T-helper 1 cell (primary cell): ENCODE measurements at regions not wholly inside any gene's neighbourhood (a gene's known extent, or its start where the extent isn't known, plus 50 kb on each side); places are given as distances from the start of the nearest gene placed in this dataset.
"Not testable (repeated sequence)": the region's sequence is repeated elsewhere in the genome, so short reads cannot be mapped to it uniquely, and the experiment has no call there.

Experiments used
- DNase-seq, 5 donors: peaks; one replicate each; pipeline ENCODE4 v3.0.0-alpha.2; 2012 to 2020

GRCh38 chr14:27270716-27271115 lies 672.9 kb upstream of the NOVA1 start:
- no peak for DNase-seq

GRCh38 chr14:27278341-27278740 lies 680.5 kb upstream of the NOVA1 start:
- no peak for DNase-seq

GRCh38 chr14:27305441-27305945 lies 707.7 kb upstream of the NOVA1 start:
- no peak for DNase-seq

- DNase-seq: not testable (repeated sequence)
Observed at GRCh38 chr14:27312730-27313129, 714.9 kb upstream of the NOVA1 start.

GRCh38 chr14:27314231-27314630 lies 716.4 kb upstream of the NOVA1 start:
- no peak for DNase-seq

GRCh38 chr14:27315477-27315876 lies 717.6 kb upstream of the NOVA1 start:
- no peak for DNase-seq

- DNase-seq: no peak
Observed at GRCh38 chr14:27315947-27316346, 718.1 kb upstream of the NOVA1 start.

- DNase-seq: no peak
Observed at GRCh38 chr14:27318774-27319420, 721.1 kb upstream of the NOVA1 start.

- no peak for DNase-seq
Observed at GRCh38 chr14:27320261-27320660, 722.4 kb upstream of the NOVA1 start.

- no peak for DNase-seq
Observed at GRCh38 chr14:27327095-27327494, 729.3 kb upstream of the NOVA1 start.

- DNase-seq: no peak
Observed at GRCh38 chr14:27338012-27338411, 740.2 kb upstream of the NOVA1 start.

GRCh38 chr14:27363036-27363435 lies 765.2 kb upstream of the NOVA1 start:
- not testable (repeated sequence) for DNase-seq

GRCh38 chr14:27366596-27366995 lies 768.8 kb upstream of the NOVA1 start:
- DNase-seq: no peak

- DNase-seq: no peak
Observed at GRCh38 chr14:27367345-27367744, 769.5 kb upstream of the NOVA1 start.

- DNase-seq: no peak
Observed at GRCh38 chr14:27370074-27370473, 772.2 kb upstream of the NOVA1 start.

- DNase-seq: no peak
Observed at GRCh38 chr14:27370775-27371174, 772.9 kb upstream of the NOVA1 start.

- no peak for DNase-seq
Observed at GRCh38 chr14:27371209-27371608, 773.4 kb upstream of the NOVA1 start.

- no peak for DNase-seq
Observed at GRCh38 chr14:27371868-27372267, 774.0 kb upstream of the NOVA1 start.

- DNase-seq: no peak
Observed at GRCh38 chr14:27372771-27373170, 774.9 kb upstream of the NOVA1 start.

GRCh38 chr14:27384124-27384523 lies 786.3 kb upstream of the NOVA1 start:
- DNase-seq: no peak

GRCh38 chr14:27386391-27386790 lies 788.6 kb upstream of the NOVA1 start:
- DNase-seq: no peak

GRCh38 chr14:27387463-27387862 lies 789.6 kb upstream of the NOVA1 start:
- DNase-seq: no peak

- no peak for DNase-seq
Observed at GRCh38 chr14:27389402-27389801, 791.6 kb upstream of the NOVA1 start.

- DNase-seq: no peak
Observed at GRCh38 chr14:27390155-27390554, 792.3 kb upstream of the NOVA1 start.

- no peak for DNase-seq
Observed at GRCh38 chr14:27391331-27391730, 793.5 kb upstream of the NOVA1 start.
